OCI-LY1 (cell line): ENCODE measurements at regions not wholly inside any gene's neighbourhood (a gene's known extent, or its start where the extent isn't known, plus 50 kb on each side); places are given as distances from the start of the nearest gene placed in this dataset.

ENCODE experiments used
- H2AFZ ChIP-seq: fragments of 200-600 bp; sonication (generic), shearing (Covaris generic); 2 replicates; pipeline ENCODE4 v1.6.0; 2014; ENCODE audit warnings: antibody characterized with exemption, mild to moderate bottlenecking, low read length
- H3F3A ChIP-seq: fragments of 200-600 bp; sonication (generic), shearing (Covaris generic); 2 replicates; pipeline ENCODE4 v1.6.0; 2014; ENCODE audit warnings: mild to moderate bottlenecking, antibody characterized with exemption, low read length, moderate library complexity; ENCODE audit not compliant: insufficient read depth
- H3K27ac ChIP-seq: fragments of 200-600 bp; sonication (generic); 2 replicates; pipeline ENCODE4 v1.5.1; 2014; ENCODE audit warnings: low read length, mixed run types, mild to moderate bottlenecking, low read depth; ENCODE audit not compliant: poor library complexity, severe bottlenecking
- H3K27me3 ChIP-seq: fragments of 200-600 bp; sonication (generic); 2 replicates; pipeline ENCODE4 v1.6.0; 2014; ENCODE audit warnings: antibody characterized with exemption, mild to moderate bottlenecking, low read length, moderate library complexity; ENCODE audit not compliant: insufficient read depth
- H3K36me3 ChIP-seq: fragments of 200-600 bp; sonication (generic); 2 replicates; pipeline ENCODE4 v1.6.1; 2014; ENCODE audit warnings: mild to moderate bottlenecking, antibody characterized with exemption, low read length, moderate library complexity, mixed read lengths; ENCODE audit not compliant: insufficient read depth
- H3K4me1 ChIP-seq: fragments of 200-600 bp; sonication (generic); 2 replicates; pipeline ENCODE4 v1.5.1; 2014; ENCODE audit warnings: mild to moderate bottlenecking, low read length, moderate library complexity; ENCODE audit not compliant: insufficient read depth, severe bottlenecking
- H3K4me2 ChIP-seq: fragments of 200-600 bp; sonication (generic), shearing (Covaris generic); 2 replicates; pipeline ENCODE4 v1.6.1; 2014; ENCODE audit warnings: low read length
- H3K4me3 ChIP-seq: fragments of 200-600 bp; sonication (generic); 2 replicates; pipeline ENCODE4 v1.5.1; 2014; ENCODE audit warnings: low read length, low read depth, mild to moderate bottlenecking, mixed read lengths; ENCODE audit not compliant: poor library complexity, severe bottlenecking
- H3K79me2 ChIP-seq: fragments of 200-600 bp; shearing (Covaris generic); 2 replicates; pipeline ENCODE4 v1.6.1; 2016; ENCODE audit warnings: mixed run types, low read length, mixed read lengths; ENCODE audit not compliant: insufficient read depth
- H3K9ac ChIP-seq: fragments of 200-600 bp; sonication (generic), shearing (Covaris generic); 2 replicates; pipeline ENCODE4 v1.6.1; 2014; ENCODE audit warnings: mild to moderate bottlenecking, low read length, mixed read lengths
- H3K9me2 ChIP-seq: fragments of 200-600 bp; sonication (generic), shearing (Covaris generic); 2 replicates; pipeline ENCODE4 v1.6.1; 2014; ENCODE audit warnings: low read depth, mild to moderate bottlenecking, low read length, mixed read lengths
- H3K9me3 ChIP-seq: fragments of 200-600 bp; shearing (Covaris generic); 2 replicates; pipeline ENCODE4 v1.6.1; 2014; ENCODE audit warnings: low read length, mixed read lengths
- H4K20me1 ChIP-seq: fragments of 200-600 bp; sonication (generic), shearing (Covaris generic); 2 replicates; pipeline ENCODE4 v1.6.0; 2016; ENCODE audit warnings: mild to moderate bottlenecking, low read length; ENCODE audit not compliant: insufficient read depth
- EZH2 ChIP-seq: fragments of 200-600 bp; sonication (generic), shearing (Covaris generic); IDR thresholded peaks from 2 replicates; pipeline ENCODE4 v1.8.0; 2017; ENCODE audit warnings: borderline replicate concordance, mixed run types, mild to moderate bottlenecking, antibody characterized with exemption, low read length, moderate library complexity, mixed read lengths
- TF ChIP-seq, protein P1 (sequence below): fragments of 200-600 bp; sonication (generic), shearing (Covaris generic); IDR thresholded peaks from 2 replicates; pipeline ENCODE4 v1.5.1; 2017; ENCODE audit warnings: mild to moderate bottlenecking, antibody characterized with exemption, low read length, moderate library complexity, mixed read lengths

DNA sequence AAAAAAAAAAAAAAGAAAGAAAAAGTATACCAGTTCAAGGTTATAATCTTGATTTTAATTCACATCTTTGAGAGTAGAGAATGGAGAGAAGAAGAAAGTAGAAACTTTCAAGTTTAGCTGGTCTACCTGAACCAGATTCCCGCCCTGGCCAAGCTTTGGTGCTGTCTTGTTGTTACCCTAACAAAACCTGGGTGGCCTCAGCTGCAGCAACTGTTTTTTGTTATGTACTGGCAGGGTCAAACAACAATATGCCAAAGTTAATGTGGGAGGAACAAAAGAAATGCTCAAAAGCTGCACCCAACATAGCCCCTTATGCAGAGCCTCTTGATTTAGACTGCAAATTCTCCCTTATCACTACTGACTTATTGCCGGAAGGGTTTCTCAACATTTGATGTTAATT is 165.3 kb upstream of the TFPI start:
- TF ChIP-seq EZH2, result no peak
- TF ChIP-seq, protein P1, sequence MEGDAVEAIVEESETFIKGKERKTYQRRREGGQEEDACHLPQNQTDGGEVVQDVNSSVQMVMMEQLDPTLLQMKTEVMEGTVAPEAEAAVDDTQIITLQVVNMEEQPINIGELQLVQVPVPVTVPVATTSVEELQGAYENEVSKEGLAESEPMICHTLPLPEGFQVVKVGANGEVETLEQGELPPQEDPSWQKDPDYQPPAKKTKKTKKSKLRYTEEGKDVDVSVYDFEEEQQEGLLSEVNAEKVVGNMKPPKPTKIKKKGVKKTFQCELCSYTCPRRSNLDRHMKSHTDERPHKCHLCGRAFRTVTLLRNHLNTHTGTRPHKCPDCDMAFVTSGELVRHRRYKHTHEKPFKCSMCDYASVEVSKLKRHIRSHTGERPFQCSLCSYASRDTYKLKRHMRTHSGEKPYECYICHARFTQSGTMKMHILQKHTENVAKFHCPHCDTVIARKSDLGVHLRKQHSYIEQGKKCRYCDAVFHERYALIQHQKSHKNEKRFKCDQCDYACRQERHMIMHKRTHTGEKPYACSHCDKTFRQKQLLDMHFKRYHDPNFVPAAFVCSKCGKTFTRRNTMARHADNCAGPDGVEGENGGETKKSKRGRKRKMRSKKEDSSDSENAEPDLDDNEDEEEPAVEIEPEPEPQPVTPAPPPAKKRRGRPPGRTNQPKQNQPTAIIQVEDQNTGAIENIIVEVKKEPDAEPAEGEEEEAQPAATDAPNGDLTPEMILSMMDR, result no peak
- H3K9me3 ChIP-seq, result no peaks in the 10 kb centered on the region
- H3K9me2 ChIP-seq, result no peaks in the 10 kb centered on the region
- no peak overlapping the region for H2AFZ ChIP-seq
- H3K4me2 ChIP-seq, result no peak overlapping the region
- no peak overlapping the region for H3K9ac ChIP-seq
- no peaks in the 10 kb centered on the region for H4K20me1 ChIP-seq
- no peaks in the 10 kb centered on the region for H3F3A ChIP-seq
- no peaks in the 10 kb centered on the region for H3K36me3 ChIP-seq
- H3K4me1 ChIP-seq, result no peaks in the 10 kb centered on the region
- H3K27me3 ChIP-seq, result no peaks in the 10 kb centered on the region
- no peak overlapping the region for H3K27ac ChIP-seq
- H3K79me2 ChIP-seq, result no peaks in the 10 kb centered on the region
- no peak overlapping the region for H3K4me3 ChIP-seq

DNA sequence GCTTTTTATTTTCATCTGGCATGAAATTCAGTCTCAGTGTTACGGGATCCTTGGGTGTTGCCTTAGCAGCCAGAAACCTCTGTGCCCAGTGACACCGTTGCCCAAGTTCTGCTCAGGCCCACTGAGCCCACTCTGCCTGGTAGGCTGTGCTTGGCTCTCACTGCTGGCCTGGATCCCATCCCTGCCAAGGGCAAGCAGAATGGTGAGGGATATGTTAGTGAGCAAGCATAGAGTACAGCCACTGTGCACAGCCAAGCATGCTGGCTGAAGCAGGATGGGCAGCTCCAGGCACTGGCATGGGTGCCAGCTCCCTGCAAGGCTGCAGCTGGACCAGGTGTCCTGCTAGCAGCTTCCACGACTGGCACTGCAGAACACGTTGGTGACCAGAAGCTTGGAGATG is 194.7 kb upstream of the TFPI start:
- no peaks in the 10 kb centered on the region for H3K4me1 ChIP-seq
- TF ChIP-seq, protein P1, result no peak
- no peak for TF ChIP-seq EZH2
- H3K79me2 ChIP-seq, result no peaks in the 10 kb centered on the region
- no peaks in the 10 kb centered on the region for H4K20me1 ChIP-seq
- H3K36me3 ChIP-seq, result no peaks in the 10 kb centered on the region
- no peaks in the 10 kb centered on the region for H3K27me3 ChIP-seq
- H3K4me2 ChIP-seq, result no peak overlapping the region
- H3K9me2 ChIP-seq, result no peaks in the 10 kb centered on the region
- H3F3A ChIP-seq, result no peaks in the 10 kb centered on the region
- H3K9me3 ChIP-seq, result no peaks in the 10 kb centered on the region
- H3K4me3 ChIP-seq, result no peak overlapping the region
- no peak overlapping the region for H3K9ac ChIP-seq
- no peak overlapping the region for H2AFZ ChIP-seq
- no peak overlapping the region for H3K27ac ChIP-seq

DNA sequence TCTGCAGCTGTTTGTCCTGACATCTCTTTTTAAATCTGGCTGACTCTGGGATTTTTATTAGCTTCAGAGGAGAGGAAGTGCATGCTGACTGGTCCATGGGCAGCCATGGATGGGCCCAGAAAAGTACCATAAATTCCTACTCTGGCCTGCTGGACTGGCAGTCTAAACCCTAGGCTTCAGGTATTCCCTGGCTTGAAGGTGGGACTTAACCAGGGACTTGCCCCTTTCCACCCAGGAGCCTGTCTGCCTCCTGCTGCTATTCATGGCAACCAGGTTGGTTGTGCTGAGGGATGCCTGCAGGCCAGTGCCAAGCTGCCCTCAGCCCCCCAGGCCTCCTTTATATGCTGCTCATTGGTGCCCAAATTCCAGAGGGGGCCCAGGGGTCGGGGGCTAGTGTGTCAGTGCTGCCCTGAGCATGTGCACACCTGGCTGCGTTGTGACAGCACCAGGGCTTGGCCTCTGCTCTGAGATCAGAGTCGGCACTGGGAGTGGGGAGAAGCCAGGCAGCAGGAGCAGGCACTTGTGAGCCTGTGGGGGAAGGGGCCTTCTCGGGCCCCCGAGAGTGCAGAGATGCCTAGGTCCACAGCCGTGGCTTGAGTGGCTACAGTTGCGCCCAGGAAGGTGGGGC is 195.7 kb upstream of the TFPI start:
- H3K27me3 ChIP-seq, result no peaks in the 10 kb centered on the region
- H3K9ac ChIP-seq, result no peak overlapping the region
- no peaks in the 10 kb centered on the region for H3F3A ChIP-seq
- H3K27ac ChIP-seq, result no peak overlapping the region
- no peak overlapping the region for H3K4me3 ChIP-seq
- no peaks in the 10 kb centered on the region for H3K79me2 ChIP-seq
- TF ChIP-seq EZH2, result no peak
- TF ChIP-seq, protein P1, result no peak
- no peaks in the 10 kb centered on the region for H4K20me1 ChIP-seq
- no peaks in the 10 kb centered on the region for H3K36me3 ChIP-seq
- H2AFZ ChIP-seq, result no peak overlapping the region
- no peak overlapping the region for H3K4me2 ChIP-seq
- no peaks in the 10 kb centered on the region for H3K9me2 ChIP-seq
- no peaks in the 10 kb centered on the region for H3K4me1 ChIP-seq
- no peaks in the 10 kb centered on the region for H3K9me3 ChIP-seq
